ENCODE measurements at regions not wholly inside any gene's neighbourhood (a gene's known extent, or its start where the extent isn't known, plus 50 kb on each side); places are given as distances from the start of the nearest gene placed in this dataset.

GRCh38 chr9:82558855-82559630, 503.9 kb downstream of the RASEF start:
- DNase-seq: no peak

GRCh38 chr9:82560036-82560435, 502.9 kb downstream of the RASEF start:
- no peak for DNase-seq

GRCh38 chr9:82560457-82560904, 502.5 kb downstream of the RASEF start:
- no peak for DNase-seq

GRCh38 chr9:82563094-82563493, 499.8 kb downstream of the RASEF start:
- no peak for DNase-seq

- no peak for DNase-seq
These were observed 499.1 kb downstream of the RASEF start for GRCh38 chr9:82563841-82564240.

GRCh38 chr9:82565188-82565969, 497.6 kb downstream of the RASEF start:
- DNase-seq: no peak

- no peak for DNase-seq
These were observed 495.0 kb downstream of the RASEF start for GRCh38 chr9:82567953-82568352.

GRCh38 chr9:82570226-82570625, 492.7 kb downstream of the RASEF start:
- no peak for DNase-seq

- no peak for DNase-seq
These were observed 491.4 kb downstream of the RASEF start for GRCh38 chr9:82571540-82571939.

- DNase-seq: no peak
These were observed 490.8 kb downstream of the RASEF start for GRCh38 chr9:82572146-82572545.

GRCh38 chr9:82574911-82575310, 488.0 kb downstream of the RASEF start:
- no peak for DNase-seq

- no peak for DNase-seq
These were observed 482.0 kb downstream of the RASEF start for GRCh38 chr9:82580921-82581320.

GRCh38 chr9:82581516-82581915, 481.4 kb downstream of the RASEF start:
- no peak for DNase-seq

- DNase-seq: no peak
These were observed 481.0 kb downstream of the RASEF start for GRCh38 chr9:82581935-82582334.

GRCh38 chr9:82582693-82583092, 480.2 kb downstream of the RASEF start:
- DNase-seq: no peak

- no peak for DNase-seq
These were observed 479.4 kb downstream of the RASEF start for GRCh38 chr9:82583524-82583923.

- no peak for DNase-seq
These were observed 478.5 kb downstream of the RASEF start for GRCh38 chr9:82584349-82584863.

- DNase-seq: no peak
These were observed 476.0 kb downstream of the RASEF start for GRCh38 chr9:82586918-82587356.

GRCh38 chr9:82588301-82589180, 474.4 kb downstream of the RASEF start:
- DNase-seq: no peak

GRCh38 chr9:82590845-82591244, 472.1 kb downstream of the RASEF start:
- DNase-seq: no peak

GRCh38 chr9:82593501-82593900, 469.4 kb downstream of the RASEF start:
- no peak for DNase-seq

- DNase-seq: no peak
These were observed 465.4 kb downstream of the RASEF start for GRCh38 chr9:82597241-82598203.
